Natural killer cell (primary cell): ENCODE measurements at regions not wholly inside any gene's neighbourhood (a gene's known extent, or its start where the extent isn't known, plus 50 kb on each side); places are given as distances from the start of the nearest gene placed in this dataset.

ENCODE experiments used
- ATAC-seq, 3 donors: fragments of 150-1000 bp in 2 of 3; fragments of 200-7000 bp in 1 of 3; cut with Tn5 transposase; 1 replicate in 1 of 3; 2 replicates in 2 of 3; pipeline ENCODE4 v1.10.0; 2021; ENCODE audit warnings: mild to moderate bottlenecking in 2 of 3, moderate library complexity in 2 of 3
- DNase-seq, 2 donors: peaks; one replicate each; pipeline versions ENCODE4 v3.0.0 to v3.0.0-alpha.2; 2013 to 2021; ENCODE audit warnings: mixed read lengths in 1 of 2
- H3K27ac ChIP-seq: one replicate; pipeline ENCODE4 v1.5.1; 2013; ENCODE audit warnings: mild to moderate bottlenecking, low read length
- H3K27me3 ChIP-seq: one replicate; pipeline ENCODE4 v1.6.1; 2013; ENCODE audit warnings: low read length; ENCODE audit not compliant: control insufficient read depth, insufficient read depth
- H3K36me3 ChIP-seq: one replicate; pipeline ENCODE4 v1.6.1; 2013; ENCODE audit warnings: low read length; ENCODE audit not compliant: control insufficient read depth, insufficient read depth
- H3K4me1 ChIP-seq: one replicate; pipeline ENCODE4 v1.6.1; 2013; ENCODE audit warnings: low read length; ENCODE audit not compliant: control insufficient read depth, insufficient read depth
- H3K4me3 ChIP-seq: one replicate; pipeline ENCODE4 v1.5.1; 2013; ENCODE audit warnings: low read length
- H3K9me3 ChIP-seq: one replicate; pipeline ENCODE4 v1.6.1; 2013; ENCODE audit warnings: low read length; ENCODE audit not compliant: control insufficient read depth, insufficient read depth
- H3K27ac Mint-ChIP-seq, 2 donors: one replicate each; pipeline ENCODE4 v1.8.0; 2022; ENCODE audit warnings: mild to moderate bottlenecking in 2 of 2, mixed read lengths in 2 of 2, moderate library complexity in 1 of 2
- H3K27me3 Mint-ChIP-seq, 2 donors: one replicate each; pipeline ENCODE4 v1.8.0; 2022; ENCODE audit warnings: low read depth in 2 of 2, mixed read lengths in 2 of 2
- H3K36me3 Mint-ChIP-seq: one replicate; pipeline ENCODE4 v1.8.0; 2022; ENCODE audit warnings: mixed read lengths
- H3K4me1 Mint-ChIP-seq, 2 donors: one replicate each; pipeline ENCODE4 v1.8.0; 2022; ENCODE audit warnings: mixed read lengths in 2 of 2
- H3K4me3 Mint-ChIP-seq: one replicate; pipeline ENCODE4 v1.8.0; 2022; ENCODE audit warnings: mild to moderate bottlenecking, moderate library complexity, mixed read lengths
- H3K9me3 Mint-ChIP-seq, 2 donors: one replicate each; pipeline ENCODE4 v1.8.0; 2022; ENCODE audit warnings: mixed read lengths in 2 of 2
- CTCF ChIP-seq: fragments of 200-600 bp; IDR thresholded peaks from one replicate; pipeline ENCODE4 v1.8.0; 2022; ENCODE audit warnings: antibody characterized with exemption
- WGBS: methylation state at CpG from one replicate; pipeline ENCODE4 v1.1.7; 2013; ENCODE audit warnings: missing lambda C conversion rate; ENCODE audit not compliant: insufficient coverage; 5-methylcytosine and 5-hydroxymethylcytosine counted together
- intact Hi-C: fragments of 100-400 bp; cut with micrococcal nuclease; formaldehyde crosslinking; loops from one replicate; pipeline ENCODE4 v1.14.2; 2022

- H3K27me3 Mint-ChIP-seq: peaks cover 0 to 2% of the 10 kb centered on the region in 2 donors
- H3K4me3 Mint-ChIP-seq: no peak overlapping the region
- H3K9me3 Mint-ChIP-seq: no peaks in the 10 kb centered on the region
- TF ChIP-seq CTCF: no peak
- intact Hi-C loops: no loop called here
- DNase-seq (no peak), ATAC-seq (no peak)
- Histone ChIP-seq H3K27me3 (no peaks in the 10 kb centered on the region), H3K9me3 (no peaks in the 10 kb centered on the region), H3K4me3 (no peak overlapping the region), H3K36me3 (no peaks in the 10 kb centered on the region), H3K27ac (no peak overlapping the region), H3K4me1 (no peaks in the 10 kb centered on the region)
- 89% methylated on average over 4 of the region's 4 CpGs for WGBS
- no peaks in the 10 kb centered on the region for H3K36me3 Mint-ChIP-seq
- no peak overlapping the region for H3K27ac Mint-ChIP-seq
- no peaks in the 10 kb centered on the region for H3K4me1 Mint-ChIP-seq
These were observed 207.6 kb downstream of the TM2D1 start for GRCh38 chr1:61517345-61517744.

DNA sequence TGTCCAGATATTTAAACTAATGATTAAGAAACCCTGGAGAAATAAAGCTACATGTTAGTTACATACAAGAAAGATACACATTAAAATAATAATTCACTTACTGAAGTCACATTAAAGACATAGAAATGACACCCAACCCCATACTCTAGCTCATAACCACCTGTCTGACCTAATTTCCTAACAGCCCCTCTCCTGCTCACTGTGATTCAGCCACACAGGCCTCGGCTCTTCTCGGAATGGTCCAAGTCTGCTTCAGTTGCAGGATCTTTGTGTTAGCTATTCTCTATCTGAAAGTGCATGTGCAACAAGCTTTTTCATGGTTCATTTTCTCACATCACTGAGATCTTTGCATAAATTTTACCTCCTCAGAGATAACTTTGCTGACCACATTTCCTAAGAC lies 209.8 kb downstream of the TM2D1 start:
- H3K4me1 ChIP-seq: no peaks in the 10 kb centered on the region
- no peaks in the 10 kb centered on the region for H3K9me3 ChIP-seq
- H3K36me3 ChIP-seq: no peaks in the 10 kb centered on the region
- ATAC-seq: no peak
- intact Hi-C loops: no loop called here
- Mint-ChIP-seq H3K4me1 (no peaks in the 10 kb centered on the region), H3K9me3 (no peaks in the 10 kb centered on the region), H3K36me3 (no peaks in the 10 kb centered on the region), H3K27me3 (peaks cover 0 to 2% of the 10 kb centered on the region in 2 donors), H3K27ac (no peak overlapping the region), H3K4me3 (no peak overlapping the region)
- no peak for TF ChIP-seq CTCF
- H3K27me3 ChIP-seq: no peaks in the 10 kb centered on the region
- no peak for DNase-seq
- 97% methylated on average over 2 of the region's 2 CpGs for WGBS
- H3K27ac ChIP-seq: no peak overlapping the region
- H3K4me3 ChIP-seq: no peak overlapping the region
